PC-9 (cell line): ENCODE measurements at regions not wholly inside any gene's neighbourhood (a gene's known extent, or its start where the extent isn't known, plus 50 kb on each side); places are given as distances from the start of the nearest gene placed in this dataset.

Experiments used
- BruUV-seq: library from RNA; stranded (reverse); fragments of 400-500 nt; replicated peaks from 2 replicates; lab custom pipeline; 2021; lab: Mats Ljungman, UMichigan
- CTCF ChIA-PET: fragments of 300-600 bp; sonication (Branson Sonifier 250); formaldehyde crosslinking; loops from one replicate; lab custom pipeline; 2022; ENCODE audit warnings: antibody characterized with exemption; lab: Charles Lee
- POLR2A ChIA-PET: fragments of 300-600 bp; sonication (Branson Sonifier 250); formaldehyde crosslinking; loops from one replicate; lab custom pipeline; 2022; ENCODE audit warnings: antibody characterized with exemption; ENCODE audit not compliant: unreplicated experiment; lab: Charles Lee
- DNase-seq, 2 experiments: peaks; one replicate each; pipeline versions ENCODE4 v3.0.0 to v3.0.0-alpha.2; 2015 to 2022; ENCODE audit warnings: mixed read lengths in 1 of 2
- H2AFZ ChIP-seq: fragments of 200-600 bp; sonication (generic); 2 replicates; pipeline ENCODE4 v1.8.1; 2017; ENCODE audit warnings: antibody characterized with exemption
- H3F3A ChIP-seq: fragments of 200-600 bp; sonication (generic); 2 replicates; pipeline ENCODE4 v1.8.1; 2017; ENCODE audit warnings: antibody characterized with exemption, mild to moderate bottlenecking, low read depth; ENCODE audit not compliant: insufficient read depth
- H3K27ac ChIP-seq: fragments of 200-600 bp; sonication (generic); 2 replicates; pipeline ENCODE4 v1.6.1; 2016; ENCODE audit warnings: mixed run types
- H3K27me3 ChIP-seq: fragments of 200-600 bp; sonication (generic); 2 replicates; pipeline ENCODE4 v1.6.1; 2016; ENCODE audit warnings: low read depth, mixed run types; ENCODE audit not compliant: insufficient read depth
- H3K36me3 ChIP-seq: fragments of 200-600 bp; sonication (generic); 2 replicates; pipeline ENCODE4 v1.6.1; 2016; ENCODE audit warnings: low read depth, mixed run types
- H3K4me1 ChIP-seq: fragments of 200-600 bp; sonication (generic); replicated peaks from 2 replicates; pipeline ENCODE4 v1.6.1; 2016; ENCODE audit warnings: mixed run types; ENCODE audit not compliant: insufficient read depth
- H3K4me2 ChIP-seq: fragments of 200-600 bp; sonication (generic); 2 replicates; pipeline ENCODE4 v1.6.1; 2017; ENCODE audit warnings: mixed run types
- H3K4me3 ChIP-seq: fragments of 200-600 bp; sonication (generic); 2 replicates; pipeline ENCODE4 v1.6.1; 2016; ENCODE audit warnings: mixed run types
- H3K79me2 ChIP-seq: fragments of 200-600 bp; sonication (generic); 2 replicates; pipeline ENCODE4 v1.6.1; 2017; ENCODE audit warnings: low read depth, mixed run types
- H3K9me2 ChIP-seq: fragments of 200-600 bp; sonication (generic); 2 replicates; pipeline ENCODE4 v1.8.1; 2017; ENCODE audit warnings: mild to moderate bottlenecking; ENCODE audit not compliant: insufficient read depth
- H3K9me3 ChIP-seq: fragments of 200-600 bp; sonication (generic); 2 replicates; pipeline ENCODE4 v1.8.1; 2016; ENCODE audit warnings: low read depth; ENCODE audit not compliant: insufficient read depth
- H4K20me1 ChIP-seq: fragments of 200-600 bp; sonication (generic); 2 replicates; pipeline ENCODE4 v1.8.1; 2017; ENCODE audit not compliant: insufficient read depth
- CTCF ChIP-seq: fragments of 200-600 bp; sonication (generic); conservative IDR thresholded peaks from 2 replicates; pipeline ENCODE4 v1.6.1; 2017; ENCODE audit warnings: mixed run types, antibody characterized with exemption, mild to moderate bottlenecking, moderate library complexity
- EZH2 ChIP-seq: fragments of 200-600 bp; sonication (generic); IDR thresholded peaks from 2 replicates; pipeline ENCODE4 v1.8.0; 2017; ENCODE audit warnings: antibody characterized with exemption, low read depth
- intact Hi-C: fragments of 100-400 bp; cut with micrococcal nuclease; formaldehyde crosslinking; loops from one replicate; pipeline ENCODE4 v1.10.0; 2022; ENCODE audit not compliant: unreplicated experiment

GRCh38 chr13:103833294-103833852, 767.2 kb upstream of the SLC10A2 start:
- Histone ChIP-seq H3K9me3 (no peaks in the 10 kb centered on the region), H3K9me2 (no peaks in the 10 kb centered on the region), H3K4me3 (no peak overlapping the region), H3K4me1 (no peaks in the 10 kb centered on the region), H4K20me1 (no peaks in the 10 kb centered on the region), H3K27ac (no peak overlapping the region), H2AFZ (no peak overlapping the region), H3K4me2 (no peak overlapping the region), H3K79me2 (no peaks in the 10 kb centered on the region), H3F3A (no peaks in the 10 kb centered on the region), H3K27me3 (no peaks in the 10 kb centered on the region), H3K36me3 (no peaks in the 10 kb centered on the region)
- TF ChIP-seq CTCF, result no peak
- no peak for TF ChIP-seq EZH2
- ChIA-PET CTCF (no interaction called here), POLR2A (interaction anchor here (0.6 kb wide), 1 partner anchor 462 kb away, joined by 3 read pairs; no protein-coding TSS in a partner anchor)
- BruUV-seq, result no TSS peak
- intact Hi-C loops, result no loop called here
- DNase-seq, result no peak

- H3K4me3 ChIP-seq, result no peak overlapping the region
- H3K9me2 ChIP-seq, result no peaks in the 10 kb centered on the region
- H4K20me1 ChIP-seq, result no peaks in the 10 kb centered on the region
- no peaks in the 10 kb centered on the region for H3F3A ChIP-seq
- H3K27ac ChIP-seq, result no peak overlapping the region
- CTCF ChIA-PET, result no interaction called here
- no peak for DNase-seq
- POLR2A ChIA-PET, result no interaction called here
- no peaks in the 10 kb centered on the region for H3K36me3 ChIP-seq
- H3K9me3 ChIP-seq, result no peaks in the 10 kb centered on the region
- TF ChIP-seq EZH2 (no peak), CTCF (no peak)
- no TSS peak for BruUV-seq
- H2AFZ ChIP-seq, result no peak overlapping the region
- H3K27me3 ChIP-seq, result no peaks in the 10 kb centered on the region
- intact Hi-C loops, result no loop called here
- no peak overlapping the region for H3K4me2 ChIP-seq
- no peaks in the 10 kb centered on the region for H3K4me1 ChIP-seq
- H3K79me2 ChIP-seq, result no peaks in the 10 kb centered on the region
Observed at GRCh38 chr13:103815619-103816018, 749.4 kb upstream of the SLC10A2 start.

- no peak overlapping the region for H3K4me2 ChIP-seq
- H3K9me3 ChIP-seq, result no peaks in the 10 kb centered on the region
- no peak for TF ChIP-seq CTCF
- TF ChIP-seq EZH2, result no peak
- ChIA-PET CTCF (no interaction called here), POLR2A (no interaction called here)
- intact Hi-C loops, result no loop called here
- no TSS peak for BruUV-seq
- no peak overlapping the region for H3K27ac ChIP-seq
- no peaks in the 10 kb centered on the region for H3F3A ChIP-seq
- no peaks in the 10 kb centered on the region for H3K79me2 ChIP-seq
- H4K20me1 ChIP-seq, result no peaks in the 10 kb centered on the region
- H3K4me1 ChIP-seq, result no peaks in the 10 kb centered on the region
- no peaks in the 10 kb centered on the region for H3K36me3 ChIP-seq
- no peak overlapping the region for H3K4me3 ChIP-seq
- H2AFZ ChIP-seq, result 0 out of 2 replicates have a peak overlapping the region, but pooled peaks have one; percentile 30
- no peaks in the 10 kb centered on the region for H3K27me3 ChIP-seq
- no peaks in the 10 kb centered on the region for H3K9me2 ChIP-seq
- DNase-seq, result no peak
Observed at GRCh38 chr13:103812971-103813370, 746.8 kb upstream of the SLC10A2 start.
